Keratinocyte (primary cell): ENCODE measurements at regions not wholly inside any gene's neighbourhood (a gene's known extent, or its start where the extent isn't known, plus 50 kb on each side); places are given as distances from the start of the nearest gene placed in this dataset.

Experiments used
- DNase-seq: peaks from one replicate; pipeline ENCODE4 v3.0.0-alpha.2; 2011; ENCODE audit warnings: low read depth, missing footprints, low spot score
- FAIRE-seq: peaks from 2 replicates; lab custom pipeline; 2011; peaks lifted over from hg19 to GRCh38; lab: Jason Lieb, UNC
- H2AFZ ChIP-seq: 2 replicates; pipeline ENCODE4 v1.6.0; 2012; ENCODE audit warnings: low read length, control low read depth, inconsistent platforms; ENCODE audit not compliant: control insufficient read depth
- H3K27ac ChIP-seq: 2 replicates; pipeline ENCODE4 v1.5.1; 2011; ENCODE audit warnings: low read length; ENCODE audit not compliant: control insufficient read depth, insufficient read depth
- H3K27me3 ChIP-seq: 3 replicates; pipeline ENCODE4 v1.6.0; 2011; ENCODE audit warnings: low read length; ENCODE audit not compliant: control insufficient read depth, insufficient read depth; ENCODE audit errors: extremely low read depth
- H3K36me3 ChIP-seq, 2 experiments: 2 replicates in 1 of 2; 3 replicates in 1 of 2; pipeline ENCODE4 v1.5.1; 2011; ENCODE audit warnings: low read length in 2 of 2, mild to moderate bottlenecking in 1 of 2; ENCODE audit not compliant: control insufficient read depth in 2 of 2, insufficient read depth in 2 of 2; ENCODE audit errors: extremely low read depth in 1 of 2
- H3K4me1 ChIP-seq: 3 replicates; pipeline ENCODE4 v1.5.1; 2011; ENCODE audit warnings: low read length; ENCODE audit not compliant: control insufficient read depth, insufficient read depth; ENCODE audit errors: extremely low read depth
- H3K4me2 ChIP-seq: 3 replicates; pipeline ENCODE4 v1.6.0; 2011; ENCODE audit warnings: low read depth, low read length; ENCODE audit not compliant: control insufficient read depth, insufficient read depth; ENCODE audit errors: extremely low read depth
- H3K4me3 ChIP-seq, 3 experiments: fragments of 200-600 bp in 1 of 3; sonication (generic) in 1 of 3; 2 replicates in 2 of 3; 3 replicates in 1 of 3; pipeline ENCODE4 v1.5.1; 2011 to 2016; ENCODE audit warnings: low read length in 3 of 3, mild to moderate bottlenecking in 3 of 3, control low read depth in 2 of 3, inconsistent platforms in 1 of 3, low read depth in 1 of 3, mixed read lengths in 1 of 3, mixed run types in 1 of 3, moderate library complexity in 1 of 3; ENCODE audit not compliant: control insufficient read depth in 2 of 3, insufficient read depth in 2 of 3; ENCODE audit errors: extremely low read depth in 1 of 3
- H3K79me2 ChIP-seq: 2 replicates; pipeline ENCODE4 v1.6.0; 2012; ENCODE audit warnings: low read length; ENCODE audit not compliant: control insufficient read depth, insufficient read depth
- H3K9ac ChIP-seq: 3 replicates; pipeline ENCODE4 v1.6.0; 2011; ENCODE audit warnings: low read length; ENCODE audit not compliant: control insufficient read depth, insufficient read depth; ENCODE audit errors: extremely low read depth
- H3K9me1 ChIP-seq: 3 replicates; pipeline ENCODE4 v1.6.0; 2011; ENCODE audit warnings: low read length; ENCODE audit not compliant: control insufficient read depth, insufficient read depth; ENCODE audit errors: extremely low read depth
- H3K9me3 ChIP-seq: 2 replicates; pipeline ENCODE4 v1.5.1; 2012; ENCODE audit warnings: low read depth, low read length; ENCODE audit not compliant: control insufficient read depth
- H4K20me1 ChIP-seq: 3 replicates; pipeline ENCODE4 v1.6.0; 2011; ENCODE audit warnings: low read length; ENCODE audit not compliant: control insufficient read depth, insufficient read depth; ENCODE audit errors: extremely low read depth
- EZH2 ChIP-seq: IDR thresholded peaks from one replicate; pipeline ENCODE4 v1.6.1; 2012; ENCODE audit warnings: inconsistent platforms, mild to moderate bottlenecking, low read length, moderate library complexity
- dilution Hi-C: fragments of 300-500 bp; cut with MboI; formaldehyde crosslinking; loops from one replicate; pipeline ENCODE4 v1.7.0; 2020; ENCODE audit warnings: low sequenced_read_pairs; ENCODE audit not compliant: extremely low pct_ligation_motif_present
- TF ChIP-seq, protein P1 (sequence below), 3 experiments: IDR thresholded peaks in 1 of 3; conservative IDR thresholded peaks in 1 of 3; optimal IDR thresholded peaks in 1 of 3; 2 replicates in 2 of 3; 3 replicates in 1 of 3; pipeline versions ENCODE3 to v1.5.1; 2011; ENCODE audit warnings: low read length in 3 of 3, mild to moderate bottlenecking in 3 of 3, moderate library complexity in 2 of 3, control low read depth in 1 of 3, inconsistent platforms in 1 of 3; ENCODE audit not compliant: insufficient read depth in 2 of 3; ENCODE audit errors: extremely low read depth in 1 of 3

DNA sequence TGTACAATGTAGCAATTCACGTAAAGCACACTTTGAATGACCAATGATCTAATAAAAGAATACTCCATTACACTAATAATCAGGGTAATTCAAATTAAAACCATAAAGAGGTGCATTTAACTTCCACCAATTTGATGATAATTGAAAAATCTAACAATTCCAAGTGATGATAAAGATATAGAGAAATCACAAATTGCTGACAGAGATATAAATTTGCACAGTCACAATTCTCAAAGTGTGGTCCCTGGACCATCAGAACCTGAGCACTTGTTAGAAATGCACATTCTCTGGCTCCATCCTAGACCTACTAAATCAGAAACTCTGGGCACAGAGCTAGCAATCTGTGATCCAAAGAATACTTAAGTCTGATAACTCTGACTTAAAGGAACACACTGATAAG lies 165.8 kb upstream of the DCC start:
- Histone ChIP-seq H3K9me3 (no peaks in the 10 kb centered on the region), H4K20me1 (no peaks in the 10 kb centered on the region), H3K79me2 (no peaks in the 10 kb centered on the region), H3K4me1 (peaks cover 6% of the 10 kb centered on the region), H3K4me3 (no peak overlapping the region), H3K36me3 (no peaks in the 10 kb centered on the region), H3K27ac (no peak overlapping the region), H3K4me2 (no peak overlapping the region), H3K27me3 (no peaks in the 10 kb centered on the region), H2AFZ (no peak overlapping the region), H3K9ac (no peak overlapping the region), H3K9me1 (no peaks in the 10 kb centered on the region)
- dilution Hi-C loops, result no loop called here
- no peak for TF ChIP-seq EZH2
- TF ChIP-seq, protein P1, sequence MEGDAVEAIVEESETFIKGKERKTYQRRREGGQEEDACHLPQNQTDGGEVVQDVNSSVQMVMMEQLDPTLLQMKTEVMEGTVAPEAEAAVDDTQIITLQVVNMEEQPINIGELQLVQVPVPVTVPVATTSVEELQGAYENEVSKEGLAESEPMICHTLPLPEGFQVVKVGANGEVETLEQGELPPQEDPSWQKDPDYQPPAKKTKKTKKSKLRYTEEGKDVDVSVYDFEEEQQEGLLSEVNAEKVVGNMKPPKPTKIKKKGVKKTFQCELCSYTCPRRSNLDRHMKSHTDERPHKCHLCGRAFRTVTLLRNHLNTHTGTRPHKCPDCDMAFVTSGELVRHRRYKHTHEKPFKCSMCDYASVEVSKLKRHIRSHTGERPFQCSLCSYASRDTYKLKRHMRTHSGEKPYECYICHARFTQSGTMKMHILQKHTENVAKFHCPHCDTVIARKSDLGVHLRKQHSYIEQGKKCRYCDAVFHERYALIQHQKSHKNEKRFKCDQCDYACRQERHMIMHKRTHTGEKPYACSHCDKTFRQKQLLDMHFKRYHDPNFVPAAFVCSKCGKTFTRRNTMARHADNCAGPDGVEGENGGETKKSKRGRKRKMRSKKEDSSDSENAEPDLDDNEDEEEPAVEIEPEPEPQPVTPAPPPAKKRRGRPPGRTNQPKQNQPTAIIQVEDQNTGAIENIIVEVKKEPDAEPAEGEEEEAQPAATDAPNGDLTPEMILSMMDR (optimal IDR thresholded peaks at IDR 0.05 in 1 of 3, IDR thresholded peaks at IDR 0.05 in 1 of 3, conservative IDR thresholded peaks at IDR 0.05 in 1 of 3; ENCODE audit: extremely low read depth in 1 of 3, insufficient read depth in 2 of 3, low read length in 3 of 3), result no peak
- FAIRE-seq (no peak), DNase-seq (no peak)

DNA sequence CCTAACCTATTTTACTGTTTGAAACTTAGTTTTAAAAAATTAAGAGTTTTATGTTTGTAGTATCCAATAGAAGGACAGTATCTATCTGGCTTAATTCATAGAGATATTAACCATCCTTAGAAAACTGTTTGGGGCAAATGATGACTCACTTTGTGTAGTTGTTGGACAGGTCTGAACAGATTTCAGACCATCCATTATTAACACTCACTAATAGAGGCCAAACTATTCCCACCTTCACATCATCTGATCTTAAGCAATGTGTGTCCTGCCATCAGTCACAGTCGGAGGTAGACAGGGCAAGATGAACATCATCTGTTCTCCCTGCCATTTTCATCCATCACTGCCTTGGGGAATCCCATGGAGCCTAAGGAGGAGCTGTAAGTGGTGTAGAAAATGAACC lies 164.6 kb upstream of the DCC start:
- DNase-seq, result peak; percentile 32
- H4K20me1 ChIP-seq, result no peaks in the 10 kb centered on the region
- no peak overlapping the region for H3K4me3 ChIP-seq
- H3K9me1 ChIP-seq, result no peaks in the 10 kb centered on the region
- H3K4me2 ChIP-seq, result no peak overlapping the region
- no peak overlapping the region for H3K27ac ChIP-seq
- dilution Hi-C loops, result no loop called here
- no peaks in the 10 kb centered on the region for H3K9me3 ChIP-seq
- TF ChIP-seq, protein P1 (optimal IDR thresholded peaks at IDR 0.05 in 1 of 3, IDR thresholded peaks at IDR 0.05 in 1 of 3, conservative IDR thresholded peaks at IDR 0.05 in 1 of 3; ENCODE audit: extremely low read depth in 1 of 3, insufficient read depth in 2 of 3, low read length in 3 of 3), result no peak
- TF ChIP-seq EZH2, result no peak
- peaks cover 6% of the 10 kb centered on the region for H3K4me1 ChIP-seq
- H3K36me3 ChIP-seq, result no peaks in the 10 kb centered on the region
- peak; percentile 87 for FAIRE-seq
- peak overlapping the region; percentile 19 for H2AFZ ChIP-seq
- H3K27me3 ChIP-seq, result no peaks in the 10 kb centered on the region
- H3K79me2 ChIP-seq, result no peaks in the 10 kb centered on the region
- no peak overlapping the region for H3K9ac ChIP-seq
